Stimulated activated naive CD8-positive, alpha-beta T cell treated with anti-CD3 and anti-CD28 coated beads, Interleukin-15, Interleukin-2, amounts not matched to agents 100 ng/mL and 50 ng/mL, for 24 hours (primary cell): ENCODE measurements at regions not wholly inside any gene's neighbourhood (a gene's known extent, or its start where the extent isn't known, plus 50 kb on each side); places are given as distances from the start of the nearest gene placed in this dataset.
A peak's percentile ranks its signal among the peaks of the same experiment; 100 is the strongest.

ENCODE experiments used
- H3K27ac Mint-ChIP-seq: one replicate; pipeline ENCODE4 v1.8.0; 2021; ENCODE audit warnings: mild to moderate bottlenecking, mixed read lengths
- H3K27me3 Mint-ChIP-seq: one replicate; pipeline ENCODE4 v1.8.0; 2021; ENCODE audit warnings: mixed read lengths
- H3K36me3 Mint-ChIP-seq: one replicate; pipeline ENCODE4 v1.8.0; 2021; ENCODE audit warnings: low read depth, mixed read lengths
- H3K4me1 Mint-ChIP-seq: one replicate; pipeline ENCODE4 v1.8.0; 2021; ENCODE audit warnings: low read depth, mixed read lengths
- H3K4me3 Mint-ChIP-seq: one replicate; pipeline ENCODE4 v1.8.0; 2021; ENCODE audit warnings: mild to moderate bottlenecking, mixed read lengths
- H3K9me3 Mint-ChIP-seq: one replicate; pipeline ENCODE4 v1.8.0; 2021; ENCODE audit warnings: mixed read lengths

- Mint-ChIP-seq H3K4me3 (no peak overlapping the region), H3K4me1 (no peaks in the 10 kb centered on the region), H3K27me3 (no peaks in the 10 kb centered on the region), H3K9me3 (no peaks in the 10 kb centered on the region), H3K36me3 (no peaks in the 10 kb centered on the region), H3K27ac (no peak overlapping the region)
Observed at GRCh38 chr5:111676926-111677415, 80.0 kb downstream of the NREP start.

GRCh38 chr5:111676466-111676865 lies 80.5 kb downstream of the NREP start:
- no peaks in the 10 kb centered on the region for H3K27me3 Mint-ChIP-seq
- no peaks in the 10 kb centered on the region for H3K36me3 Mint-ChIP-seq
- no peaks in the 10 kb centered on the region for H3K4me1 Mint-ChIP-seq
- no peak overlapping the region for H3K27ac Mint-ChIP-seq
- H3K9me3 Mint-ChIP-seq: no peaks in the 10 kb centered on the region
- no peak overlapping the region for H3K4me3 Mint-ChIP-seq

- no peak overlapping the region for H3K4me3 Mint-ChIP-seq
- no peaks in the 10 kb centered on the region for H3K27me3 Mint-ChIP-seq
- H3K36me3 Mint-ChIP-seq: no peaks in the 10 kb centered on the region
- H3K4me1 Mint-ChIP-seq: no peaks in the 10 kb centered on the region
- H3K27ac Mint-ChIP-seq: no peak overlapping the region
- H3K9me3 Mint-ChIP-seq: no peaks in the 10 kb centered on the region
Observed at GRCh38 chr5:111675201-111675934, 81.6 kb downstream of the NREP start.

GRCh38 chr5:111673891-111674626 lies 82.9 kb downstream of the NREP start:
- no peaks in the 10 kb centered on the region for H3K36me3 Mint-ChIP-seq
- H3K27ac Mint-ChIP-seq: no peak overlapping the region
- no peaks in the 10 kb centered on the region for H3K9me3 Mint-ChIP-seq
- no peak overlapping the region for H3K4me3 Mint-ChIP-seq
- no peaks in the 10 kb centered on the region for H3K4me1 Mint-ChIP-seq
- H3K27me3 Mint-ChIP-seq: no peaks in the 10 kb centered on the region

- H3K4me3 Mint-ChIP-seq: no peak overlapping the region
- no peaks in the 10 kb centered on the region for H3K36me3 Mint-ChIP-seq
- peaks cover 2% of the 10 kb centered on the region for H3K4me1 Mint-ChIP-seq
- no peak overlapping the region for H3K27ac Mint-ChIP-seq
- no peaks in the 10 kb centered on the region for H3K9me3 Mint-ChIP-seq
- H3K27me3 Mint-ChIP-seq: no peaks in the 10 kb centered on the region
Observed at GRCh38 chr5:111672099-111672498, 84.9 kb downstream of the NREP start.

GRCh38 chr5:111670826-111671492 lies 86.0 kb downstream of the NREP start:
- no peak overlapping the region for H3K27ac Mint-ChIP-seq
- H3K27me3 Mint-ChIP-seq: no peaks in the 10 kb centered on the region

GRCh38 chr5:111668477-111669414 lies 88.2 kb downstream of the NREP start:
- no peak overlapping the region for H3K4me3 Mint-ChIP-seq
- no peaks in the 10 kb centered on the region for H3K27me3 Mint-ChIP-seq
- H3K4me1 Mint-ChIP-seq: peaks cover 5% of the 10 kb centered on the region
- no peak overlapping the region for H3K27ac Mint-ChIP-seq
- no peaks in the 10 kb centered on the region for H3K36me3 Mint-ChIP-seq
- no peaks in the 10 kb centered on the region for H3K9me3 Mint-ChIP-seq

More at GRCh38 chr5:111670826-111671492, 86.0 kb downstream of the NREP start:
- Mint-ChIP-seq H3K4me3 (no peak overlapping the region), H3K36me3 (no peaks in the 10 kb centered on the region), H3K9me3 (no peaks in the 10 kb centered on the region), H3K4me1 (peaks cover 5% of the 10 kb centered on the region)

- Mint-ChIP-seq H3K4me1 (peaks cover 5% of the 10 kb centered on the region), H3K27me3 (no peaks in the 10 kb centered on the region), H3K27ac (peak overlapping the region; percentile 3), H3K4me3 (no peak overlapping the region), H3K9me3 (no peaks in the 10 kb centered on the region), H3K36me3 (no peaks in the 10 kb centered on the region)
Observed at GRCh38 chr5:111667128-111667736, 89.8 kb downstream of the NREP start.

GRCh38 chr5:111656580-111656979 lies 100.4 kb downstream of the NREP start:
- Mint-ChIP-seq H3K4me1 (no peaks in the 10 kb centered on the region), H3K9me3 (peaks cover 7% of the 10 kb centered on the region), H3K36me3 (no peaks in the 10 kb centered on the region), H3K27ac (no peak overlapping the region), H3K27me3 (no peaks in the 10 kb centered on the region), H3K4me3 (no peak overlapping the region)

GRCh38 chr5:111655169-111655924 lies 101.6 kb downstream of the NREP start:
- Mint-ChIP-seq H3K27ac (no peak overlapping the region), H3K27me3 (no peaks in the 10 kb centered on the region), H3K4me1 (no peaks in the 10 kb centered on the region), H3K4me3 (no peak overlapping the region), H3K36me3 (no peaks in the 10 kb centered on the region), H3K9me3 (peaks cover under 1% of the 10 kb centered on the region)

- Mint-ChIP-seq H3K4me3 (no peak overlapping the region), H3K4me1 (no peaks in the 10 kb centered on the region), H3K9me3 (no peaks in the 10 kb centered on the region), H3K27me3 (no peaks in the 10 kb centered on the region), H3K36me3 (no peaks in the 10 kb centered on the region), H3K27ac (no peak overlapping the region)
Observed at GRCh38 chr5:111653408-111653807, 103.6 kb downstream of the NREP start.

- H3K27ac Mint-ChIP-seq: no peak overlapping the region
- no peak overlapping the region for H3K4me3 Mint-ChIP-seq
- H3K9me3 Mint-ChIP-seq: no peaks in the 10 kb centered on the region
- no peaks in the 10 kb centered on the region for H3K36me3 Mint-ChIP-seq
- H3K27me3 Mint-ChIP-seq: no peaks in the 10 kb centered on the region
- no peaks in the 10 kb centered on the region for H3K4me1 Mint-ChIP-seq
Observed at GRCh38 chr5:111649516-111649915, 107.5 kb downstream of the NREP start.

- no peaks in the 10 kb centered on the region for H3K36me3 Mint-ChIP-seq
- H3K27me3 Mint-ChIP-seq: no peaks in the 10 kb centered on the region
- H3K4me1 Mint-ChIP-seq: no peaks in the 10 kb centered on the region
- H3K4me3 Mint-ChIP-seq: no peak overlapping the region
- H3K9me3 Mint-ChIP-seq: no peaks in the 10 kb centered on the region
- no peak overlapping the region for H3K27ac Mint-ChIP-seq
Observed at GRCh38 chr5:111645303-111645838, 111.6 kb downstream of the NREP start.
